ENCODE measurements at regions not wholly inside any gene's neighbourhood (a gene's known extent, or its start where the extent isn't known, plus 50 kb on each side); places are given as distances from the start of the nearest gene placed in this dataset.

DNA sequence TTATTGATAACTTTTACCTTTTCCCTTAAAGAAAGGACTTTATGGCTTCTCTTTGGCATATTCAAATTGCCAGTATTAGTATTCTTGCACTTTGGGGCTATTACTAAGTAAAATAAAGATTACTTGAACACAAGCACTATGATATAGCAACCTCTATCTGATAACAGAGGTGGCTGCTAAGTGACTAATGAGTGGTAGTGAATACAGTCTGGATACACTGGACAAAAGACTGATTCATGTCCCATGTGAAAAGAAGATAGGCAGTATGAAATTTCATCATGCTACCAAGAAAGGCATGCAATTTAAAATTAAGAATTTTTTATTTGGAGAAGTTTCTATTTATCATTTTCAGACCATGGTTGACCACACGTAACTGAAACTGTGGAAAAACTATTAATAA, 399.9 kb downstream of the FSCB start:
- no TSS peak for BruUV-seq (replicated peaks)
- no peak for ATAC-seq
- Histone ChIP-seq H3K36me3 (ENCODE audit: control insufficient read depth, insufficient read depth, low read length) (no peaks in the 10 kb centered on the region), H3K4me1 (ENCODE audit: control insufficient read depth, insufficient read depth, low read length) (no peaks in the 10 kb centered on the region), H3K9me3 (ENCODE audit: control insufficient read depth, insufficient read depth, low read depth, low read length) (no peaks in the 10 kb centered on the region), H3K27ac (ENCODE audit: low read length) (no peak overlapping the region), H3K4me3 (ENCODE audit: low read depth in 2 of 2, low read length in 2 of 2) (no peak overlapping the region), H3K27me3 (ENCODE audit: control insufficient read depth, insufficient read depth, low read length) (no peaks in the 10 kb centered on the region)
- intact Hi-C loops (cut with micrococcal nuclease; ENCODE audit: unreplicated experiment): no loop called here
- TF ChIP-seq REST (IDR thresholded peaks at IDR 0.05; ENCODE audit: insufficient read depth in 1 of 2, low read depth in 2 of 2, low read length in 1 of 2) (no peak), TCF7L2 (IDR thresholded peaks at IDR 0.05; ENCODE audit: low read depth, low read length) (no peak), SIN3A (IDR thresholded peaks at IDR 0.05; ENCODE audit: borderline replicate concordance, insufficient read depth, low read depth, low read length) (no peak), POLR2AphosphoS5 (IDR thresholded peaks at IDR 0.05; ENCODE audit: low read depth, low read length) (no peak), CTCF (IDR thresholded peaks at IDR 0.05) (no peak)
- ChIA-PET CTCF (no interaction called here), POLR2A (no interaction called here)
- in situ Hi-C loops (cut with HindIII; ENCODE audit: low pct_unique_long_range_greater_than_20kb, low sequenced_read_pairs): no loop called here
- no peak for DNase-seq (ENCODE audit: low read depth, low spot score)

GRCh38 chr14:44099743-44100488, 407.2 kb downstream of the FSCB start:
- Histone ChIP-seq H3K9me3 (ENCODE audit: control insufficient read depth, insufficient read depth, low read depth, low read length) (no peaks in the 10 kb centered on the region), H3K36me3 (ENCODE audit: control insufficient read depth, insufficient read depth, low read length) (no peaks in the 10 kb centered on the region), H3K4me3 (ENCODE audit: low read depth in 2 of 2, low read length in 2 of 2) (no peak overlapping the region), H3K27me3 (ENCODE audit: control insufficient read depth, insufficient read depth, low read length) (no peaks in the 10 kb centered on the region), H3K4me1 (ENCODE audit: control insufficient read depth, insufficient read depth, low read length) (no peaks in the 10 kb centered on the region), H3K27ac (ENCODE audit: low read length) (no peak overlapping the region)
- no TSS peak for BruUV-seq (replicated peaks)
- TF ChIP-seq TCF7L2 (IDR thresholded peaks at IDR 0.05; ENCODE audit: low read depth, low read length) (no peak), REST (IDR thresholded peaks at IDR 0.05; ENCODE audit: insufficient read depth in 1 of 2, low read depth in 2 of 2, low read length in 1 of 2) (no peak), CTCF (IDR thresholded peaks at IDR 0.05) (no peak), SIN3A (IDR thresholded peaks at IDR 0.05; ENCODE audit: borderline replicate concordance, insufficient read depth, low read depth, low read length) (no peak)
- in situ Hi-C loops (cut with HindIII; ENCODE audit: low pct_unique_long_range_greater_than_20kb, low sequenced_read_pairs) (no loop called here), intact Hi-C loops (cut with micrococcal nuclease; ENCODE audit: unreplicated experiment) (no loop called here)
- DNase-seq (ENCODE audit: low read depth, low spot score): no peak
- POLR2A ChIA-PET: no interaction called here
- ATAC-seq: no peak
- CTCF ChIA-PET: interaction anchor here (0.6 kb wide), 1 partner anchor 680 kb away, joined by 3 read pairs; no protein-coding TSS in a partner anchor

Measured in Panc1 (cell line).